ENCODE measurements at regions not wholly inside any gene's neighbourhood (a gene's known extent, or its start where the extent isn't known, plus 50 kb on each side); places are given as distances from the start of the nearest gene placed in this dataset.

DNA sequence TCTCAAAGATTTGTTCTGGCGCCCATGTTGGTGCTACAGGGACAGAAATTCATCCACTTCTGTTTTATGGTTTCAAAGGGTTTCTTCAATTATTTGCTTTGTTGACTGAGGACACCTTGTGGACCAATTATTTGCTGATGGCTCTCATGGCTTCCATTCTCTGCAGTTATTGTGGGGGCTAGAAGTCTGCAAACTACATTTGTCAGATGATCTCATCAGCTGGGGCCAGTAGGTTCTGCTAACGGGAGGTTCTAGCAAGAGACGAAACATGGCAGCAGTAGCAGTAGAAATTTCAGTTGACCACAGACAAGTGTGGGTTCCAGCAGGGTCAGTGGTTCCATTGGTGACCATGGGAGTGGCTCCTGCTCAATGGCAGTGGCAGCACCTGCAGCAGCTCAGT is 72.8 kb upstream of the BLCAP start:
- no peak overlapping the region for H3K4me3 ChIP-seq (ENCODE audit: low read depth, low read length)
- no peak for DNase-seq (ENCODE audit: low read depth)
- TF ChIP-seq, protein P1, sequence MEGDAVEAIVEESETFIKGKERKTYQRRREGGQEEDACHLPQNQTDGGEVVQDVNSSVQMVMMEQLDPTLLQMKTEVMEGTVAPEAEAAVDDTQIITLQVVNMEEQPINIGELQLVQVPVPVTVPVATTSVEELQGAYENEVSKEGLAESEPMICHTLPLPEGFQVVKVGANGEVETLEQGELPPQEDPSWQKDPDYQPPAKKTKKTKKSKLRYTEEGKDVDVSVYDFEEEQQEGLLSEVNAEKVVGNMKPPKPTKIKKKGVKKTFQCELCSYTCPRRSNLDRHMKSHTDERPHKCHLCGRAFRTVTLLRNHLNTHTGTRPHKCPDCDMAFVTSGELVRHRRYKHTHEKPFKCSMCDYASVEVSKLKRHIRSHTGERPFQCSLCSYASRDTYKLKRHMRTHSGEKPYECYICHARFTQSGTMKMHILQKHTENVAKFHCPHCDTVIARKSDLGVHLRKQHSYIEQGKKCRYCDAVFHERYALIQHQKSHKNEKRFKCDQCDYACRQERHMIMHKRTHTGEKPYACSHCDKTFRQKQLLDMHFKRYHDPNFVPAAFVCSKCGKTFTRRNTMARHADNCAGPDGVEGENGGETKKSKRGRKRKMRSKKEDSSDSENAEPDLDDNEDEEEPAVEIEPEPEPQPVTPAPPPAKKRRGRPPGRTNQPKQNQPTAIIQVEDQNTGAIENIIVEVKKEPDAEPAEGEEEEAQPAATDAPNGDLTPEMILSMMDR (IDR thresholded peaks at IDR 0.05; ENCODE audit: insufficient read depth, low read depth, low read length): no peak

DNA sequence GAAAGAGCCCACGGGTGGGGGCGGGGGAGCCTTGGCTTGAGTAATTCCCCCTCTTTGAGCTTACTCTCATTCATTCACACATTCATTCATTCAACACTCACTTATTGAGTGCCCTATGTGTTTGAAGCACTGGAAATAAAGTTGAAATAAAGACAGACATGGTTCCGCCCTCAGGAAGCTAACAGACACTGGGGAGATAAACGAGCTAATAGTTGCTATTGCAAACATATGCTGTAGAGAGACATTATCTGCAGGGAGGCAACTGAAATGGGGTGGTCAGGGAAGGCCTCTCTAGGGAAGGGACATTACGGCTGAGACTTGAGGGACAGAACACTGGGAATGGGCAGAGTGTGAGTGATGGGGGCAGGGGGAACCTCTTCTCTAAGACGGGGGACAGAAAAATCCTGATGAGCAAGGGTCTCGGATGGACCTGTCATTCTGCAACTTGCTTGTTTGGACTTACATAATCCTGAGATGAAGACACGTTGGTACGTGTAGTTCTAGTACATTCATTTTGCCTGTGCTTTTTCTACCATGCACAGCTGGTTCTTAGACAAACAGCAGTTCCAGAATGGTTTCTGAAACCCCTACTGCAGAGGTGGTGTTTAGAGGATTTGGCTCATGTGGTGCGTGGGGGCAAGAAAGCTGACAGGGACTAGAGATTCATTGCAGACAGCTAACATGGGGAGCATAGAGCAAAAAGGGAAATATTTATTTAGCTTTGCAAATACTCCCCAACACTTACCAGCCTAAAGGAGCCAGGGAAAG is 71.1 kb upstream of the BLCAP start:
- TF ChIP-seq, protein P1 (IDR thresholded peaks at IDR 0.05; ENCODE audit: insufficient read depth, low read depth, low read length): no peak
- no peak for DNase-seq (ENCODE audit: low read depth)
- no peak overlapping the region for H3K4me3 ChIP-seq (ENCODE audit: low read depth, low read length)

DNA sequence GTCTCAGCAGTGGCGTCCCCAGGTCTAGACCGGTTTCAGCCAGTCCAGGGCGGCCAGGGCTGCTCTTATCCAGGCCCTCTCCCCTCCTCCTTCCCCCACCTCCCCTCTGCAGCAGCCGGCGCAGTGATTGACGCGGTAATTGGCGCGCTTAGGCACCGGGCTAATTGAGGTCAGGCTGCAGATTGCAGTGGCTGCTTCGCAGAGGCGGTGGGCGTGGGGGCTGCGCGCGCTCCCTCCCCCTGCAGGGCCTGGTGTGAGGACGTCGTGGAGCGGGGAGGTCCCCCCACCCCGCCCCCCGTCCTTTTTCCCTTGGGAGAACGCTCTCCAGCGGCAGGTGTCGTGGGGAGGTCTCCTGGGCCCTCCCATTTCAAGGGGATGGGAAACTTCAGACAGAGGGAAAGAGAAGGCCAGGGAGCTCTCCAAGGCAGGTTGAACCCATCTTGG is 70.4 kb upstream of the BLCAP start:
- TF ChIP-seq, protein P1 (IDR thresholded peaks at IDR 0.05; ENCODE audit: insufficient read depth, low read depth, low read length): no peak
- no peak overlapping the region for H3K4me3 ChIP-seq (ENCODE audit: low read depth, low read length)
- no peak for DNase-seq (ENCODE audit: low read depth)

DNA sequence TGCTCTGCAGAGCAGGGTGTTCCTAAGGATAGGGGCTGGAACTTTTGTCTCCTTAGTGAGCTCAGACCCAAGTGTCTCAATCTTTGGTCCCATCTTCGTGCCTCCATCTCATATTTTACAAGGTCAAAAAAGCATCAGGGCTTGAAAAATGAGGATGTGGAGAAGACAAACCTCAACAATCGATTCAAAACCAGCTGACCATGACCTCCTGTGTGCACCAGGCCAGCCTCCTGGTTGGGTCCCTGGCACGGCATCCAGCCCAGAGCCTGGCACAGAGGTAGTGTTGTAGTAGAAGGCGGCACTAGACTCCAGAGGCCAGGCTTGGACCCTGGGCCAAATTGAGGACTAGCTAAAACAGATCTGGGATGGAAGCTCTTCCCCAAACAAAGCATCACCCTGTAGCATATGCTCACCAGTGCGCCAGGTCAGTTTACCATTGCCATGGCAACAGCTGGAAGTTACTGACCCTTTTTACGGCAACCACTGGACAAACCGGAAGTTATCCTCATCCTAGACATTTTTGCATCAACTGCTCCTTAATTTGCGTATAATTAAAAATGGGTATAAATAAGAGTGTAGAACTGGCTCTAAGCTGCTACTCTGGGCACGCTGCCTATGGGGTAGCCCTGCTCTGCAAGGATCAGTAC is 69.3 kb upstream of the BLCAP start:
- H3K4me3 ChIP-seq (ENCODE audit: low read depth, low read length): no peak overlapping the region
- TF ChIP-seq, protein P1 (IDR thresholded peaks at IDR 0.05; ENCODE audit: insufficient read depth, low read depth, low read length): no peak
- DNase-seq (ENCODE audit: low read depth): no peak

DNA sequence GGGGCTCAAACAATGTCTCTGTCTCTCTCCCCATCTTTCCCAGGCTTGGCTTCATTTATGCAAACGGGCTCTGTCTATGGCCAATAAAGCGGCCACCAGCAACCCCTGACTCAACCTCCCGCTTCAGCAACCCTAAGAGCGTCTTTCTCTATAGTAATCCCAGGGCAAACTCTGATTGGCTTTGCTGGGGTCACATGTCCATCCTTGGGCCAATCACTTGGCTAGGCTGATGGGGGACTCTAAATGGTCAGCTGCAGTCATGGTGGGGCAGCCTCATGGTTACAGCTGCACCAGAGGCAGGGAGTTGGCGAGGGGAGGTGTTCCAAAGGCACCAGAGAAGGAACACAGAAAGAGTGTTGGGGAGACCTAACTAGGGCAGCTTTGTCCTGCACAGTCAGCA is 68.5 kb upstream of the BLCAP start:
- TF ChIP-seq, protein P1 (IDR thresholded peaks at IDR 0.05; ENCODE audit: insufficient read depth, low read depth, low read length): no peak
- no peak overlapping the region for H3K4me3 ChIP-seq (ENCODE audit: low read depth, low read length)
- DNase-seq (ENCODE audit: low read depth): no peak

DNA sequence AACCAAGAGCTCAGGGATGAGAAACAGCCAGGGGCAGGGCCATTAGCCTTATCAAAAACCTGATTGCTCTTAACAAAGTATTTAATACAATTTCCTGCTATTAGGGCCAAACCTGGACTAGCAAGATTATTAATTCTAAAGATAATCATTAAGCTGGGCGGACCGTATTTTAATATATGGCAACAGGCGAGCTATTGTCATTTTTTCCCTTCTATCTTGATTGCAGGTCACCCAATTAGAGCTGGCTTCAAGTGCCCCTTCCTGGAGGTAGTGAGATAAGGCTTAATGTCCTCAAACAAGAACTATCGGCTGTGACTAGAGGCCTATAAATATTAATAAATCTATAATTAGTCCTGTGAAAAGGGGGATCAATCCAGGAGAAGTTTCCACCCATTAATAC is 66.0 kb upstream of the BLCAP start:
- TF ChIP-seq, protein P1 (IDR thresholded peaks at IDR 0.05; ENCODE audit: insufficient read depth, low read depth, low read length): no peak
- H3K4me3 ChIP-seq (ENCODE audit: low read depth, low read length): no peak overlapping the region
- DNase-seq (ENCODE audit: low read depth): no peak
